Hepatic stellate cell (primary cell): ENCODE measurements at regions not wholly inside any gene's neighbourhood (a gene's known extent, or its start where the extent isn't known, plus 50 kb on each side); places are given as distances from the start of the nearest gene placed in this dataset.

ENCODE experiments used
- DNase-seq: peaks from one replicate; pipeline ENCODE4 v3.0.0; 2011; ENCODE audit warnings: low spot score

GRCh38 chr4:140809676-140810075 lies 53.5 kb upstream of the TBC1D9 start:
- no peak for DNase-seq

- no peak for DNase-seq
Observed at GRCh38 chr4:140808256-140808655, 52.1 kb upstream of the TBC1D9 start.

- peak; percentile 24 for DNase-seq
Observed at GRCh38 chr4:140807491-140808252, 51.5 kb upstream of the TBC1D9 start.

GRCh38 chr4:140806163-140806562 lies 50.0 kb upstream of the TBC1D9 start:
- no peak for DNase-seq
